SK-N-SH (cell line): ENCODE measurements at regions not wholly inside any gene's neighbourhood (a gene's known extent, or its start where the extent isn't known, plus 50 kb on each side); places are given as distances from the start of the nearest gene placed in this dataset.

Source experiments
- CTCF ChIA-PET: fragments of 300-600, 350-600 bp; formaldehyde crosslinking; extraction: SDS; loops from one replicate; lab custom pipeline; 2021; lab: Yijun Ruan, JAX
- POLR2A ChIA-PET: fragments of 350-600 bp; sonication (Branson Sonifier 250); formaldehyde crosslinking; extraction: SDS; loops from one replicate; lab custom pipeline; 2020; ENCODE audit warnings: antibody characterized with exemption, inconsistent platforms; lab: Yijun Ruan, JAX
- DNase-seq: peaks from one replicate; pipeline ENCODE4 v3.0.0; 2012
- H2AFZ ChIP-seq: fragments of 200-600 bp; sonication (generic); 2 replicates; pipeline ENCODE4 v1.8.1; 2016; ENCODE audit warnings: antibody characterized with exemption, mild to moderate bottlenecking, low read depth
- H3F3A ChIP-seq: fragments of 200-600 bp; sonication (generic); replicated peaks from 2 replicates; pipeline ENCODE3; 2016; ENCODE audit warnings: antibody characterized with exemption, mild to moderate bottlenecking; ENCODE audit not compliant: insufficient read depth
- H3K27ac ChIP-seq, 2 experiments: fragments of 200-500 bp in 1 of 2; fragments of 200-600 bp in 1 of 2; sonication (Bioruptor generic) in 1 of 2; sonication (generic), shearing (Covaris generic) in 1 of 2; 2 replicates each; pipeline versions ENCODE4 v1.5.1 to v1.6.1; 2014 to 2016; ENCODE audit warnings: low read depth in 2 of 2, inconsistent platforms in 1 of 2, low read length in 1 of 2, mild to moderate bottlenecking in 1 of 2, mixed read lengths in 1 of 2
- H3K27me3 ChIP-seq: fragments of 200-600 bp; sonication (generic), shearing (Covaris generic); 2 replicates; pipeline ENCODE4 v1.6.1; 2016; ENCODE audit warnings: mixed run types; ENCODE audit not compliant: insufficient read depth
- H3K36me3 ChIP-seq, 2 experiments: fragments of 200-500 bp in 1 of 2; fragments of 200-600 bp in 1 of 2; sonication (Bioruptor generic) in 1 of 2; sonication (generic) in 1 of 2; replicated peaks in 1 of 2; 2 replicates each; pipeline versions ENCODE3 to v1.5.1; 2014 to 2016; ENCODE audit warnings: low read length in 1 of 2, mild to moderate bottlenecking in 1 of 2; ENCODE audit not compliant: insufficient read depth in 2 of 2, control insufficient read depth in 1 of 2
- H3K4me1 ChIP-seq, 2 experiments: fragments of 200-500 bp in 1 of 2; fragments of 200-600 bp in 1 of 2; sonication (Bioruptor generic) in 1 of 2; sonication (generic), shearing (Covaris generic) in 1 of 2; 2 replicates each; pipeline versions ENCODE4 v1.5.1 to v1.6.1; 2014 to 2016; ENCODE audit warnings: low read depth in 1 of 2, low read length in 1 of 2, mixed run types in 1 of 2; ENCODE audit not compliant: insufficient read depth in 2 of 2, control insufficient read depth in 1 of 2
- H3K4me2 ChIP-seq: fragments of 200-600 bp; sonication (generic), shearing (Covaris generic); 2 replicates; pipeline ENCODE4 v1.6.1; 2017; ENCODE audit warnings: mixed run types
- H3K4me3 ChIP-seq, 2 experiments: fragments of 200-500 bp in 1 of 2; fragments of 200-600 bp in 1 of 2; sonication (Bioruptor generic) in 1 of 2; sonication (generic), shearing (Covaris generic) in 1 of 2; 2 replicates each; pipeline versions ENCODE4 v1.5.1 to v1.8.1; 2014 to 2016; ENCODE audit warnings: low read depth in 2 of 2, inconsistent platforms in 1 of 2, low read length in 1 of 2, mild to moderate bottlenecking in 1 of 2, mixed read lengths in 1 of 2, moderate library complexity in 1 of 2
- H3K79me2 ChIP-seq: fragments of 200-600 bp; sonication (generic); 2 replicates; pipeline ENCODE4 v1.8.1; 2017; ENCODE audit warnings: mild to moderate bottlenecking; ENCODE audit not compliant: insufficient read depth
- H3K9ac ChIP-seq: fragments of 200-600 bp; sonication (generic); 2 replicates; pipeline ENCODE4 v1.6.1; 2017; ENCODE audit warnings: mixed run types
- H3K9me2 ChIP-seq: fragments of 200-600 bp; sonication (generic); 2 replicates; pipeline ENCODE4 v1.6.1; 2017; ENCODE audit warnings: mixed run types
- H3K9me3 ChIP-seq: fragments of 200-600 bp; sonication (generic); 2 replicates; pipeline ENCODE4 v1.6.1; 2017; ENCODE audit warnings: mixed run types, mild to moderate bottlenecking, moderate library complexity
- H4K20me1 ChIP-seq: fragments of 200-600 bp; sonication (generic); 2 replicates; pipeline ENCODE4 v1.6.1; 2017; ENCODE audit warnings: mild to moderate bottlenecking, mixed run types; ENCODE audit not compliant: insufficient read depth
- EZH2phosphoT487 ChIP-seq: fragments of 200-600 bp; sonication (generic); IDR thresholded peaks from 2 replicates; pipeline ENCODE4 v1.6.1; 2017; ENCODE audit warnings: low read depth, mixed run types, mild to moderate bottlenecking, antibody characterized with exemption, moderate library complexity, borderline replicate concordance
- NFIC ChIP-seq: IDR thresholded peaks from 2 replicates; pipeline ENCODE4 v1.4.0; 2012; ENCODE audit warnings: borderline replicate concordance
- NRF1 ChIP-seq: IDR thresholded peaks from 2 replicates; pipeline ENCODE4 v1.6.1; 2012; ENCODE audit warnings: low read depth, mild to moderate bottlenecking, low read length
- POLR2AphosphoS5 ChIP-seq: IDR thresholded peaks from 2 replicates; pipeline ENCODE4 v1.6.1; 2012; ENCODE audit warnings: low read depth, low read length
- RAD21 ChIP-seq: IDR thresholded peaks from 2 replicates; pipeline ENCODE4 v1.6.1; 2012; ENCODE audit warnings: mild to moderate bottlenecking, low read length
- RXRA ChIP-seq: IDR thresholded peaks from 2 replicates; pipeline ENCODE4 v1.4.0; 2012; ENCODE audit warnings: low read depth, mild to moderate bottlenecking, borderline replicate concordance
- SIN3A ChIP-seq: IDR thresholded peaks from 2 replicates; pipeline ENCODE4 v1.6.1; 2012; ENCODE audit warnings: low read depth, mild to moderate bottlenecking, low read length, moderate library complexity, borderline replicate concordance
- SMC3 ChIP-seq: IDR thresholded peaks from 2 replicates; pipeline ENCODE4 v1.6.1; 2012; ENCODE audit warnings: low read depth, low read length, improper control_type of control experiment
- WGBS: methylation state at CpG from one replicate; pipeline ENCODE4 v1.1.6; 2017; ENCODE audit warnings: low lambda C conversion rate; 5-methylcytosine and 5-hydroxymethylcytosine counted together
- TF ChIP-seq, protein P1 (sequence below): fragments of 200-600 bp; sonication (generic); IDR thresholded peaks from 2 replicates; pipeline ENCODE4 v1.6.1; 2017; ENCODE audit warnings: antibody characterized with exemption, mild to moderate bottlenecking, moderate library complexity
- TF ChIP-seq, protein P2 (sequence below): IDR thresholded peaks from 2 replicates; pipeline ENCODE4 v1.6.1; 2012; ENCODE audit warnings: mild to moderate bottlenecking, low read depth, low read length, moderate library complexity
- TF ChIP-seq, protein P3 (sequence below): IDR thresholded peaks from 2 replicates; pipeline ENCODE4; 2012

DNA sequence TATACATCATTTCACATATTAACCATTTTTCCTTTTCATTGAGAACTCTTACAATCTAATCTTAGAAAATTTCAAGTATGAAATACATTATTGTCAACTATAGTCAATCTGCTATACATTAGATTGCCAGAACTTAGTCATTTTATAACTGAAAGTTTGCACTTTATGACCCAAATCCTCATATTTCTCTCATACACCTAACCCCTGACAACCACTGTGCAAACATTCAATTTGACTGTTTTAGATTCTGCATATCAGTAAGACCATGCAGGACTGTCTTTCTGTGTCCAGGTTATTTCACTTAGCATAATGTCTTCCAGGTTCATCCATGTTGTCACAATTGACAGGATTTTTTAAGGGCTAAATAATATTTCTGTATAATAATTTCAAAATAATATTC is 1299.0 kb upstream of the B3GALT2 start:
- POLR2A ChIA-PET = no interaction called here
- CTCF ChIA-PET = no interaction called here
- Histone ChIP-seq H3K9me2 (no peaks in the 10 kb centered on the region), H3K36me3 (no peaks in the 10 kb centered on the region), H3K79me2 (no peaks in the 10 kb centered on the region), H3K9me3 (no peaks in the 10 kb centered on the region), H3K4me2 (no peak overlapping the region), H3K9ac (no peak overlapping the region), H3K4me3 (no peak overlapping the region), H2AFZ (no peak overlapping the region), H3K4me1 (no peaks in the 10 kb centered on the region), H3K27ac (no peak overlapping the region), H3K27me3 (no peaks in the 10 kb centered on the region), H4K20me1 (no peaks in the 10 kb centered on the region), H3F3A (no peaks in the 10 kb centered on the region)
- DNase-seq = no peak
- TF ChIP-seq, protein P1, sequence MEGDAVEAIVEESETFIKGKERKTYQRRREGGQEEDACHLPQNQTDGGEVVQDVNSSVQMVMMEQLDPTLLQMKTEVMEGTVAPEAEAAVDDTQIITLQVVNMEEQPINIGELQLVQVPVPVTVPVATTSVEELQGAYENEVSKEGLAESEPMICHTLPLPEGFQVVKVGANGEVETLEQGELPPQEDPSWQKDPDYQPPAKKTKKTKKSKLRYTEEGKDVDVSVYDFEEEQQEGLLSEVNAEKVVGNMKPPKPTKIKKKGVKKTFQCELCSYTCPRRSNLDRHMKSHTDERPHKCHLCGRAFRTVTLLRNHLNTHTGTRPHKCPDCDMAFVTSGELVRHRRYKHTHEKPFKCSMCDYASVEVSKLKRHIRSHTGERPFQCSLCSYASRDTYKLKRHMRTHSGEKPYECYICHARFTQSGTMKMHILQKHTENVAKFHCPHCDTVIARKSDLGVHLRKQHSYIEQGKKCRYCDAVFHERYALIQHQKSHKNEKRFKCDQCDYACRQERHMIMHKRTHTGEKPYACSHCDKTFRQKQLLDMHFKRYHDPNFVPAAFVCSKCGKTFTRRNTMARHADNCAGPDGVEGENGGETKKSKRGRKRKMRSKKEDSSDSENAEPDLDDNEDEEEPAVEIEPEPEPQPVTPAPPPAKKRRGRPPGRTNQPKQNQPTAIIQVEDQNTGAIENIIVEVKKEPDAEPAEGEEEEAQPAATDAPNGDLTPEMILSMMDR = no peak
- TF ChIP-seq RAD21 (no peak), EZH2phosphoT487 (no peak), NRF1 (no peak)
- TF ChIP-seq, protein P2, sequence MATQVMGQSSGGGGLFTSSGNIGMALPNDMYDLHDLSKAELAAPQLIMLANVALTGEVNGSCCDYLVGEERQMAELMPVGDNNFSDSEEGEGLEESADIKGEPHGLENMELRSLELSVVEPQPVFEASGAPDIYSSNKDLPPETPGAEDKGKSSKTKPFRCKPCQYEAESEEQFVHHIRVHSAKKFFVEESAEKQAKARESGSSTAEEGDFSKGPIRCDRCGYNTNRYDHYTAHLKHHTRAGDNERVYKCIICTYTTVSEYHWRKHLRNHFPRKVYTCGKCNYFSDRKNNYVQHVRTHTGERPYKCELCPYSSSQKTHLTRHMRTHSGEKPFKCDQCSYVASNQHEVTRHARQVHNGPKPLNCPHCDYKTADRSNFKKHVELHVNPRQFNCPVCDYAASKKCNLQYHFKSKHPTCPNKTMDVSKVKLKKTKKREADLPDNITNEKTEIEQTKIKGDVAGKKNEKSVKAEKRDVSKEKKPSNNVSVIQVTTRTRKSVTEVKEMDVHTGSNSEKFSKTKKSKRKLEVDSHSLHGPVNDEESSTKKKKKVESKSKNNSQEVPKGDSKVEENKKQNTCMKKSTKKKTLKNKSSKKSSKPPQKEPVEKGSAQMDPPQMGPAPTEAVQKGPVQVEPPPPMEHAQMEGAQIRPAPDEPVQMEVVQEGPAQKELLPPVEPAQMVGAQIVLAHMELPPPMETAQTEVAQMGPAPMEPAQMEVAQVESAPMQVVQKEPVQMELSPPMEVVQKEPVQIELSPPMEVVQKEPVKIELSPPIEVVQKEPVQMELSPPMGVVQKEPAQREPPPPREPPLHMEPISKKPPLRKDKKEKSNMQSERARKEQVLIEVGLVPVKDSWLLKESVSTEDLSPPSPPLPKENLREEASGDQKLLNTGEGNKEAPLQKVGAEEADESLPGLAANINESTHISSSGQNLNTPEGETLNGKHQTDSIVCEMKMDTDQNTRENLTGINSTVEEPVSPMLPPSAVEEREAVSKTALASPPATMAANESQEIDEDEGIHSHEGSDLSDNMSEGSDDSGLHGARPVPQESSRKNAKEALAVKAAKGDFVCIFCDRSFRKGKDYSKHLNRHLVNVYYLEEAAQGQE = no peak

DNA sequence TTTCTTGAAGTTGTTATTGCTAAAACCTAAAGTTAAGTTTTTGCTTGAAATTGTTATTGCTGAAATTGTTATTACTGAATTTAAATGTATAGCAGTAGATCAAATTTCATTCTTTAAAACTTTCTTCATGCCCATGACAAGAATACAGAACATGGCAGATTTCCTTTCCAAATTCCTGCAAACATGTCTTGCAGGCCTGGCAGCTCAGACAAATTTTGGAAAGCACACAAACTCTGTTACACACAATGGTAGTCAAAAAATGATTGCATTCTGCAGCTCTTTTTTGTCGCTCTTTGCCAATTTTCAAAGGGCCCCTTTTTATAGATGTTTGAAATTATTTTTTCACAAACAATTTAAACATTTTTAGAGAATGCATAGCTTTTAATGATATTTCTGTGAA is 1292.3 kb upstream of the B3GALT2 start:
- Histone ChIP-seq H3K4me1 (peaks cover 0 to 5% of the 10 kb centered on the region in 2 experiments; a peak in 2 of 4 replicates), H3K4me3 (no peak overlapping the region), H3K4me2 (no peak overlapping the region), H3K79me2 (no peaks in the 10 kb centered on the region), H3K9ac (no peak overlapping the region), H3F3A (no peaks in the 10 kb centered on the region), H3K36me3 (no peaks in the 10 kb centered on the region), H3K9me2 (no peaks in the 10 kb centered on the region), H3K9me3 (no peaks in the 10 kb centered on the region), H2AFZ (no peak overlapping the region), H3K27me3 (no peaks in the 10 kb centered on the region), H3K27ac (no peak overlapping the region), H4K20me1 (no peaks in the 10 kb centered on the region)
- TF ChIP-seq SMC3 (no peak), NFIC (no peak), POLR2AphosphoS5 (no peak), RXRA (no peak), SIN3A (no peak)
- TF ChIP-seq, protein P2 = no peak
- TF ChIP-seq, protein P3, sequence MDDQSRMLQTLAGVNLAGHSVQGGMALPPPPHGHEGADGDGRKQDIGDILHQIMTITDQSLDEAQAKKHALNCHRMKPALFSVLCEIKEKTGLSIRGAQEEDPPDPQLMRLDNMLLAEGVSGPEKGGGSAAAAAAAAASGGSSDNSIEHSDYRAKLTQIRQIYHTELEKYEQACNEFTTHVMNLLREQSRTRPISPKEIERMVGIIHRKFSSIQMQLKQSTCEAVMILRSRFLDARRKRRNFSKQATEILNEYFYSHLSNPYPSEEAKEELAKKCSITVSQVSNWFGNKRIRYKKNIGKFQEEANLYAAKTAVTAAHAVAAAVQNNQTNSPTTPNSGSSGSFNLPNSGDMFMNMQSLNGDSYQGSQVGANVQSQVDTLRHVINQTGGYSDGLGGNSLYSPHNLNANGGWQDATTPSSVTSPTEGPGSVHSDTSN = no peak
- ChIA-PET POLR2A (no interaction called here), CTCF (interaction anchor here (0.6 to 1.0 kb wide), 2 partner anchors 8 to 1193 kb away, joined by 3 read pairs; no protein-coding TSS in a partner anchor)
- no peak for DNase-seq
- 44% methylated on average over 1 of the region's 1 CpG for WGBS
